ENCODE measurements at regions not wholly inside any gene's neighbourhood (a gene's known extent, or its start where the extent isn't known, plus 50 kb on each side); places are given as distances from the start of the nearest gene placed in this dataset.

DNA sequence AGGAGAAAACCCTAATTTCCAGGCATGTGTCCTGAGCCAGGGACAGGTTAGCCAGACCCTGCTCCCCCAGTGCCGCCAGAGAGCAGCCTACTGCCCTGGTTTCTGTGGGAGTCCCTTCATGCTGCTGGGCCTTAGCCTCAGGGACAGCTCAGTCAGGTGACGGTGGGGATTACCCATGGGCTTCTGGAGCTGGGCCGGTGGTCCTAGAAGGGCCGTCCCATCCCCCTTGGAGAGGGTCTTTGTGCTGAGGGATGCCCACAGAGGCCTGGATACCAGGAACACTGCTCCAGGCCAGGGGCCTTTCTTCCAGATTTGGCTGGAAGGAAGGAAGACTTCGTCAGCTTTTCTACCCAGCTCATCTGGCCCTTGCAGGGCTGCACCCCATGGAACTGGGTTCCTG, 71.4 kb upstream of the ZNF722 start:
- TF ChIP-seq, protein P1, sequence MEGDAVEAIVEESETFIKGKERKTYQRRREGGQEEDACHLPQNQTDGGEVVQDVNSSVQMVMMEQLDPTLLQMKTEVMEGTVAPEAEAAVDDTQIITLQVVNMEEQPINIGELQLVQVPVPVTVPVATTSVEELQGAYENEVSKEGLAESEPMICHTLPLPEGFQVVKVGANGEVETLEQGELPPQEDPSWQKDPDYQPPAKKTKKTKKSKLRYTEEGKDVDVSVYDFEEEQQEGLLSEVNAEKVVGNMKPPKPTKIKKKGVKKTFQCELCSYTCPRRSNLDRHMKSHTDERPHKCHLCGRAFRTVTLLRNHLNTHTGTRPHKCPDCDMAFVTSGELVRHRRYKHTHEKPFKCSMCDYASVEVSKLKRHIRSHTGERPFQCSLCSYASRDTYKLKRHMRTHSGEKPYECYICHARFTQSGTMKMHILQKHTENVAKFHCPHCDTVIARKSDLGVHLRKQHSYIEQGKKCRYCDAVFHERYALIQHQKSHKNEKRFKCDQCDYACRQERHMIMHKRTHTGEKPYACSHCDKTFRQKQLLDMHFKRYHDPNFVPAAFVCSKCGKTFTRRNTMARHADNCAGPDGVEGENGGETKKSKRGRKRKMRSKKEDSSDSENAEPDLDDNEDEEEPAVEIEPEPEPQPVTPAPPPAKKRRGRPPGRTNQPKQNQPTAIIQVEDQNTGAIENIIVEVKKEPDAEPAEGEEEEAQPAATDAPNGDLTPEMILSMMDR (conservative IDR thresholded peaks at IDR 0.05 in 1 of 2, IDR thresholded peaks at IDR 0.05 in 1 of 2; ENCODE audit: low read depth in 1 of 2, low read length in 2 of 2), result no peak
- TF ChIP-seq EZH2 (IDR thresholded peaks at IDR 0.05; ENCODE audit: low read length, missing control alignments), result no peak
